GM20000 (cell line): ENCODE measurements at regions not wholly inside any gene's neighbourhood (a gene's known extent, or its start where the extent isn't known, plus 50 kb on each side); places are given as distances from the start of the nearest gene placed in this dataset.
"Not testable (repeated sequence)": the region's sequence is repeated elsewhere in the genome, so short reads cannot be mapped to it uniquely, and the experiment has no call there.

Source experiments
- DNase-seq: peaks from one replicate; pipeline ENCODE4 v3.0.0; 2012; ENCODE audit warnings: low spot score
- TF ChIP-seq, protein P1 (sequence below): IDR thresholded peaks from 2 replicates; pipeline ENCODE4 v1.5.1; 2012; ENCODE audit warnings: mild to moderate bottlenecking, control low read depth; ENCODE audit errors: extremely low read depth, missing control alignments

GRCh38 chr4:33722254-33722653 is 2522.1 kb downstream of the ARAP2 start:
- DNase-seq: no peak
- TF ChIP-seq, protein P1, sequence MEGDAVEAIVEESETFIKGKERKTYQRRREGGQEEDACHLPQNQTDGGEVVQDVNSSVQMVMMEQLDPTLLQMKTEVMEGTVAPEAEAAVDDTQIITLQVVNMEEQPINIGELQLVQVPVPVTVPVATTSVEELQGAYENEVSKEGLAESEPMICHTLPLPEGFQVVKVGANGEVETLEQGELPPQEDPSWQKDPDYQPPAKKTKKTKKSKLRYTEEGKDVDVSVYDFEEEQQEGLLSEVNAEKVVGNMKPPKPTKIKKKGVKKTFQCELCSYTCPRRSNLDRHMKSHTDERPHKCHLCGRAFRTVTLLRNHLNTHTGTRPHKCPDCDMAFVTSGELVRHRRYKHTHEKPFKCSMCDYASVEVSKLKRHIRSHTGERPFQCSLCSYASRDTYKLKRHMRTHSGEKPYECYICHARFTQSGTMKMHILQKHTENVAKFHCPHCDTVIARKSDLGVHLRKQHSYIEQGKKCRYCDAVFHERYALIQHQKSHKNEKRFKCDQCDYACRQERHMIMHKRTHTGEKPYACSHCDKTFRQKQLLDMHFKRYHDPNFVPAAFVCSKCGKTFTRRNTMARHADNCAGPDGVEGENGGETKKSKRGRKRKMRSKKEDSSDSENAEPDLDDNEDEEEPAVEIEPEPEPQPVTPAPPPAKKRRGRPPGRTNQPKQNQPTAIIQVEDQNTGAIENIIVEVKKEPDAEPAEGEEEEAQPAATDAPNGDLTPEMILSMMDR: no peak

DNA sequence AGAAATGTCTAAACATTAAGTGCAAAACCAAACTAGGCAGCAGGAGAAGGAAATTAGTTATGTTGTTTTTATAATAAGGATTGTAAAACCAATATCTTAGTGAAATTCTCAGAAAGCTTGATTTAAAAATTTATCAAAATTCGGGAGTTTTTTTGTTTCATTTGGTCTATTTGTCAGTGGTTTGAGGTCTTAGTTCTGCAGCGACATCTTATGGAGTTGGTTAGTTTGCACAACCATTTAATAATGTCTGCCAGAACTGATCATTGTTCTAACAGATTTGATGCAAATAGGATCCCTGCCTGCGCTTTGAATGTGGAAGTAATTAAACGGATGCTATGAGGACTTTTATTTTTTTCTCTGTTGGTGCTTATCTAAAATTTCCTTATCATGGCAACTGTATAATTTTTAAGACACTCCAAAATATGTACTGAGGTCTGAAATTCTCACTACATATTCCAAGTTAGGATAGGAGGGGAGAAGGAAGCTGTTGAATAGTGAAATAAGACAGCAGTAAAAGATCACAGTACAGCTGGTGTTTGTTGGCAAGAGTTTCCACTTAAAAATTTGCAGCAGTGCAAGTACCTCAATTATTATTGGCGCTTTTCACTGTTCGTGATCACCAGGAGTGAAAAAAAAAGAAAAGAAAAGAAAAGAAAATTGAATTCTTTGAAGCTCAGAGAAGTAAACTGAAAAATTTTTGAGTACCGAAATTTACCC is 2521.4 kb downstream of the ARAP2 start:
- TF ChIP-seq, protein P1: no peak
- DNase-seq: no peak

- DNase-seq: no peak
- TF ChIP-seq, protein P1: no peak
Measured at GRCh38 chr4:33724685-33725084, 2519.6 kb downstream of the ARAP2 start.

- TF ChIP-seq, protein P1: no peak
Measured at GRCh38 chr4:33725861-33726260, 2518.5 kb downstream of the ARAP2 start.

DNA sequence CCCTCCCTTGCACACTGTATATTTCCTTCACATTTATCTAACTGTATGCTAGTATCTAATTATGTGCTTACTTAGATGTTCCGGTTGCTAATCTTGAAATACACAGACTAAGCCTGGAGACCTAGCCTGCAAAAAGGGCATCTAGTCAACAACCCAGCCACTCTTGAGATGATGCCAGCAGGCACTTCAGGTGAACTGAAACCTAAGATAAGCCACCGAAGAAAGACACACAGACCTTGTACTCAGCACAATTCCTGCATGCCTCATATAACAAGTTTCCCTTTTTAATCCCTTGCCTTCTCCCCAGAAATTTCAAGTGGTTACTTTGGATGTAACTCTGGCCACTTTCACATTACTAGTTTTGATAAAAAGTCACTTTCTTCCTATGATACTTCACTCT is 2506.6 kb downstream of the ARAP2 start:
- no peak for DNase-seq
- TF ChIP-seq, protein P1: no peak

More at GRCh38 chr4:33725861-33726260, 2518.5 kb downstream of the ARAP2 start:
- no peak for DNase-seq

- no peak for DNase-seq
- TF ChIP-seq, protein P1: no peak
Measured at GRCh38 chr4:33739884-33740632, 2504.3 kb downstream of the ARAP2 start.

DNA sequence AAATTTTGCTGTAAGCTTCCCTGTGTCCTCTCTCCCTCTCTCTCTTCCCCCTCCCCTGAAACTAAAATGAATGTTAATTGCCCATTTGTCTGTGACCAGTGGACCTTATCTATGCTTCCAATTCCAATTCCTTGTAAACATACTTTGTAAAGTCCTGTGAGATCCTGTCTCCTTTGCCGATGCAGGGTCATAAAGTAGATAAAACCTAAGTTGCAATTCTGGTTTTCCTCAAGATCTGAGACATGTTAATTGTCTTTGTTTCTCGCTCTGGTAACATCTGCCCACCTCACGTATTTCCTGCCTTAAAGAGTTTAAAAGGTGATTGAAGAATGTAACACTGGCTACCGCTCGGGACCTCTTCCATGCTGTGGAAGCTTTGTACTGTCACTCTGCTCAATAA is 2503.4 kb downstream of the ARAP2 start:
- DNase-seq: not testable (repeated sequence)

DNA sequence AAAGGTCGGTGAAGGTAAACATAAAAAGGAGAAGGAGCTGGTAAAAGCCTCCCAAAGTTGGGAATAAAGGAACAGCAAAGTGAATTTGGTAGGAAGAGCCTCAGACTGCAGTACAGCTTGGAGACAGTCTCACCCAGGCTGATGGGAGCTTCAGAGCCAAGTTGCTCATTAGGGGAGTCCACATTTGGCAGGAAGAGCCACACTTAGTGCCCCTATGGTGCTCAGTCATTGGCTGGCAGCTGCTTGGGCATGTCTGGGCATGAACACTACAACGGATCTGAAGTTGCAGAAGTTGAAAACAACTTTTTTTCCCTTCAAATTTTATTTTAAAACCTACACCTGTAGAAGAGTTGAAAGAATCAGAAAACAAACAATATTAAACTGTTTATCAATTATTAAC is 2497.3 kb downstream of the ARAP2 start:
- TF ChIP-seq, protein P1: no peak
- no peak for DNase-seq
